GM19043 (cell line): ENCODE measurements at regions not wholly inside any gene's neighbourhood (a gene's known extent, or its start where the extent isn't known, plus 50 kb on each side); places are given as distances from the start of the nearest gene placed in this dataset.
"Not testable (repeated sequence)": the region's sequence is repeated elsewhere in the genome, so short reads cannot be mapped to it uniquely, and the experiment has no call there.

ENCODE experiments used
- ATAC-seq: cut with Tn5 transposase; IDR thresholded peaks from one replicate; pipeline ENCODE4 v1.9.1; 2021; ENCODE audit warnings: low read depth; ENCODE audit not compliant: unreplicated experiment

- ATAC-seq, result not testable (repeated sequence)
Observed at GRCh38 chr15:21024235-21024987, 158.3 kb upstream of the POTEB2 start.

- ATAC-seq, result not testable (repeated sequence)
Observed at GRCh38 chr15:21018176-21018575, 152.1 kb upstream of the POTEB2 start.

GRCh38 chr15:21017326-21017725, 151.2 kb upstream of the POTEB2 start:
- not testable (repeated sequence) for ATAC-seq

- ATAC-seq, result not testable (repeated sequence)
Observed at GRCh38 chr15:21016589-21016988, 150.5 kb upstream of the POTEB2 start.

GRCh38 chr15:21015171-21015570, 149.1 kb upstream of the POTEB2 start:
- not testable (repeated sequence) for ATAC-seq

GRCh38 chr15:21013308-21013707, 147.2 kb upstream of the POTEB2 start:
- not testable (repeated sequence) for ATAC-seq

GRCh38 chr15:21009651-21010050, 143.5 kb upstream of the POTEB2 start:
- not testable (repeated sequence) for ATAC-seq

GRCh38 chr15:21003459-21003858, 137.3 kb upstream of the POTEB2 start:
- ATAC-seq, result not testable (repeated sequence)

GRCh38 chr15:21001950-21002349, 135.8 kb upstream of the POTEB2 start:
- ATAC-seq, result not testable (repeated sequence)

GRCh38 chr15:20991691-20992090, 125.6 kb upstream of the POTEB2 start:
- not testable (repeated sequence) for ATAC-seq

- not testable (repeated sequence) for ATAC-seq
Observed at GRCh38 chr15:20991253-20991652, 125.1 kb upstream of the POTEB2 start.

GRCh38 chr15:20986775-20987174, 120.7 kb upstream of the POTEB2 start:
- ATAC-seq, result not testable (repeated sequence)

- peak; percentile 90 for ATAC-seq
Observed at GRCh38 chr15:20978057-20978456, 111.9 kb upstream of the POTEB2 start.

GRCh38 chr15:20972762-20973161, 106.6 kb upstream of the POTEB2 start:
- not testable (repeated sequence) for ATAC-seq

GRCh38 chr15:20959299-20959698, 93.2 kb upstream of the POTEB2 start:
- not testable (repeated sequence) for ATAC-seq

- ATAC-seq, result not testable (repeated sequence)
Observed at GRCh38 chr15:20929322-20929721, 63.2 kb upstream of the POTEB2 start.
